Caco-2 (cell line): ENCODE measurements at regions not wholly inside any gene's neighbourhood (a gene's known extent, or its start where the extent isn't known, plus 50 kb on each side); places are given as distances from the start of the nearest gene placed in this dataset.

Experiments used
- BruUV-seq: library from RNA; stranded (reverse); fragments of 400-500 nt; replicated peaks from 2 replicates; lab custom pipeline; 2021; lab: Mats Ljungman, UMichigan
- CTCF ChIA-PET: fragments of 300-600 bp; sonication (Branson Sonifier 250); formaldehyde crosslinking; loops from one replicate; lab custom pipeline; 2022; ENCODE audit warnings: antibody characterized with exemption; lab: Charles Lee
- POLR2A ChIA-PET: fragments of 300-600 bp; sonication (Branson Sonifier 250); formaldehyde crosslinking; loops from one replicate; lab custom pipeline; 2022; ENCODE audit warnings: antibody characterized with exemption; lab: Charles Lee
- DNase-seq, 2 experiments: peaks; one replicate each; pipeline versions ENCODE4 v3.0.0 to v3.0.0-alpha.2; 2020 to 2022
- H3K27me3 ChIP-seq: replicated peaks from 2 replicates; pipeline ENCODE4 v1.6.0; 2011; ENCODE audit warnings: low read length; ENCODE audit not compliant: control insufficient read depth, insufficient read depth
- H3K36me3 ChIP-seq: 2 replicates; pipeline ENCODE4 v1.5.1; 2011; ENCODE audit warnings: low read length; ENCODE audit not compliant: control insufficient read depth, insufficient read depth
- H3K4me1 ChIP-seq: fragments of 250-450 bp; sonication (Bioruptor Pico); 2 replicates; pipeline ENCODE4 v1.5.1; 2020; ENCODE audit warnings: mild to moderate bottlenecking
- H3K4me3 ChIP-seq: 2 replicates; pipeline ENCODE4 v1.5.1; 2011; ENCODE audit warnings: low read depth, mild to moderate bottlenecking, control low read depth, low read length
- H3K9me3 ChIP-seq: fragments of 250-450 bp; sonication (Bioruptor Pico); 2 replicates; pipeline ENCODE4 v1.5.1; 2020; ENCODE audit warnings: mild to moderate bottlenecking, moderate library complexity
- H3K27ac Mint-ChIP-seq: one replicate; pipeline ENCODE4 v1.8.0; 2022; ENCODE audit warnings: mixed read lengths; ENCODE audit not compliant: unreplicated experiment
- H3K27me3 Mint-ChIP-seq: one replicate; pipeline ENCODE4 v1.8.0; 2022; ENCODE audit warnings: mixed read lengths; ENCODE audit not compliant: insufficient read depth, unreplicated experiment
- H3K36me3 Mint-ChIP-seq: one replicate; pipeline ENCODE4 v1.8.0; 2022; ENCODE audit warnings: mild to moderate bottlenecking, mixed read lengths; ENCODE audit not compliant: insufficient read depth, unreplicated experiment
- H3K4me1 Mint-ChIP-seq: one replicate; pipeline ENCODE4 v1.8.0; 2022; ENCODE audit warnings: low read depth, mixed read lengths; ENCODE audit not compliant: unreplicated experiment
- H3K4me3 Mint-ChIP-seq: one replicate; pipeline ENCODE4 v1.8.0; 2022; ENCODE audit warnings: mild to moderate bottlenecking, moderate library complexity, mixed read lengths; ENCODE audit not compliant: unreplicated experiment
- H3K9me3 Mint-ChIP-seq: one replicate; pipeline ENCODE4 v1.8.0; 2022; ENCODE audit warnings: mixed read lengths; ENCODE audit not compliant: unreplicated experiment
- CTCF ChIP-seq, 2 experiments: fragments of 200-600 bp in 1 of 2; IDR thresholded peaks; 1 replicate in 1 of 2; 2 replicates in 1 of 2; pipeline versions ENCODE4 v1.5.1 to v1.8.0; 2011 to 2022; ENCODE audit warnings: antibody characterized with exemption in 1 of 2, control low read depth in 1 of 2, inconsistent platforms in 1 of 2, low read depth in 1 of 2, low read length in 1 of 2, mild to moderate bottlenecking in 1 of 2, moderate library complexity in 1 of 2; ENCODE audit not compliant: insufficient read depth in 1 of 2, severe bottlenecking in 1 of 2, unreplicated experiment in 1 of 2
- intact Hi-C: fragments of 100-400 bp; cut with micrococcal nuclease; formaldehyde crosslinking; loops from one replicate; pipeline ENCODE4 v1.10.0; 2022; ENCODE audit not compliant: unreplicated experiment

- H3K9me3 Mint-ChIP-seq = no peaks in the 10 kb centered on the region
- no peak for TF ChIP-seq CTCF (IDR thresholded peaks at IDR 0.05; ENCODE audit: insufficient read depth in 1 of 2, low read depth in 1 of 2, low read length in 1 of 2, severe bottlenecking in 1 of 2, unreplicated experiment in 1 of 2)
- POLR2A ChIA-PET = no interaction called here
- H3K27ac Mint-ChIP-seq = no peak overlapping the region
- intact Hi-C loops = no loop called here
- Histone ChIP-seq H3K36me3 (no peaks in the 10 kb centered on the region), H3K27me3 (no peaks in the 10 kb centered on the region), H3K4me3 (no peak overlapping the region), H3K9me3 (no peaks in the 10 kb centered on the region), H3K4me1 (no peaks in the 10 kb centered on the region)
- H3K4me3 Mint-ChIP-seq = no peak overlapping the region
- DNase-seq = no peak
- no peaks in the 10 kb centered on the region for H3K36me3 Mint-ChIP-seq
- H3K27me3 Mint-ChIP-seq = peaks cover 3% of the 10 kb centered on the region
- BruUV-seq = no TSS peak
- no peaks in the 10 kb centered on the region for H3K4me1 Mint-ChIP-seq
- CTCF ChIA-PET = no interaction called here
These were observed 73.7 kb downstream of the MINAR2 start for GRCh38 chr5:129821477-129822131.

GRCh38 chr5:129830288-129830687 lies 74.0 kb upstream of the CHSY3 start:
- Mint-ChIP-seq H3K4me3 (no peak overlapping the region), H3K9me3 (no peaks in the 10 kb centered on the region), H3K4me1 (no peaks in the 10 kb centered on the region), H3K36me3 (no peaks in the 10 kb centered on the region), H3K27me3 (peaks cover 7% of the 10 kb centered on the region), H3K27ac (no peak overlapping the region)
- no peak for TF ChIP-seq CTCF (IDR thresholded peaks at IDR 0.05; ENCODE audit: insufficient read depth in 1 of 2, low read depth in 1 of 2, low read length in 1 of 2, severe bottlenecking in 1 of 2, unreplicated experiment in 1 of 2)
- H3K4me3 ChIP-seq = no peak overlapping the region
- no peaks in the 10 kb centered on the region for H3K27me3 ChIP-seq
- ChIA-PET POLR2A (no interaction called here), CTCF (no interaction called here)
- H3K36me3 ChIP-seq = no peaks in the 10 kb centered on the region
- H3K4me1 ChIP-seq = no peaks in the 10 kb centered on the region
- H3K9me3 ChIP-seq = no peaks in the 10 kb centered on the region
- intact Hi-C loops = no loop called here
- BruUV-seq = no TSS peak
- no peak for DNase-seq

GRCh38 chr5:129836321-129836720 lies 67.9 kb upstream of the CHSY3 start:
- Mint-ChIP-seq H3K36me3 (no peaks in the 10 kb centered on the region), H3K27ac (no peak overlapping the region), H3K4me3 (no peak overlapping the region), H3K27me3 (peaks cover 7% of the 10 kb centered on the region), H3K4me1 (no peaks in the 10 kb centered on the region), H3K9me3 (no peaks in the 10 kb centered on the region)
- TF ChIP-seq CTCF (IDR thresholded peaks at IDR 0.05; ENCODE audit: insufficient read depth in 1 of 2, low read depth in 1 of 2, low read length in 1 of 2, severe bottlenecking in 1 of 2, unreplicated experiment in 1 of 2) = no peak
- no TSS peak for BruUV-seq
- no peak for DNase-seq
- H3K4me3 ChIP-seq = no peak overlapping the region
- intact Hi-C loops = no loop called here
- no peaks in the 10 kb centered on the region for H3K4me1 ChIP-seq
- H3K36me3 ChIP-seq = no peaks in the 10 kb centered on the region
- no peaks in the 10 kb centered on the region for H3K27me3 ChIP-seq
- H3K9me3 ChIP-seq = no peaks in the 10 kb centered on the region
- POLR2A ChIA-PET = no interaction called here
- CTCF ChIA-PET = no interaction called here
